ENCODE measurements at regions not wholly inside any gene's neighbourhood (a gene's known extent, or its start where the extent isn't known, plus 50 kb on each side); places are given as distances from the start of the nearest gene placed in this dataset.

DNA sequence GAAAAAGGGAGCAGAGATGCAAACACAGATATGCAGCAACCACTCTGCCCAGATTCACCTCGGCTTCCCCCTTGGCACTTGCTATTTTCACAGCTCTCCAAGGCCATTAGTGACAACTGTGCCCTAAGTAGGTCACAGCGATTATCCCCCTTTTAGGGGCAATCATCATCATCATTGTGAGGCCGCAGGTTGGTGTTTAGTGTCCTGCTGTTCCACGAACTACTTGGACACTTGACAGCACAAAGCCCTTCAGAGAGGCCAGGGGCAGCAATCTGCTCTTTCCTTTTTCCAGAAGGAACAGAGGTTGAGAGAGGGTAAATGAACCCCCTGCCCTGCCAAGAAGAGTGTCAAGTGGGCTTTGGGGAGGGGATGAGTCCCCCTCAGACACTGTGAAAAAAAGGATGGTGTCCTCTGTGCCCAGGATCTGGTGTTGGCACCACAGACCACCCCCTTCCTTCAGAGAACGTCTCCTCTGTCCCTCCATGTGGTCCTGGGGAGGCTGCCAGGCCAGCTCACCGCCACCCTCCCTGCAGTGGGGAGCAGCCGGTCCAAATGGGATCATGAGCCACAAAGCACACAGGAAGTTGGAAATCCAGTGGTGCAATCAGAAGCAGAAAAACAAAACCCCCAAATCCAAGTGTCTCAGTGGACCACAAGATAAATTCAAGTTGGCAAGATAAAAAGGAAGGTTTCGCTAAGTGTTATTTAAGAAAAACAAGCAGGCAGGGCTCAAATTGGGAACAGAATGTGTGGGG lies 78.4 kb upstream of the MED9 start:
- no peak for DNase-seq (ENCODE audit: low spot score)

GRCh38 chr17:17398943-17399926 lies 77.6 kb upstream of the MED9 start:
- no peak for DNase-seq (ENCODE audit: low spot score)

DNA sequence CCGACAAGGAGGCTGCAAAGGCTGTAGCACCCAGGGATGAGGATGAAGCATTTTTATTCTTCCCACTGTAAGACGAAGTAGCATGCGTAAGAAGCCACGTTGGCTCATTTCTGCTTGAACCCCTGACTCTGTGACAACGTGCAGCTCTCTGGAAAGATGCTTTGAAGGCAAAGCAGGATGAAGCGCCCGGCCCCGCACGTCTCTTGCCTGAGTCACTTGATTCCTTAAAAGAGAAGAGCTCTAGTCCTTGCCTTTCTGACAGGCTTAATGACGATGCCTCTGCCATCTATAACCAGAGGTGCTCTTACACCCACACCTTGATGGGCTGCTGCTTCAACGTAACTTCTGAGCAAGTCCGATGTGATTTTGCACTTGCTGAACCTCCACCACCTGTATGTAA lies 76.7 kb upstream of the MED9 start:
- no peak for DNase-seq (ENCODE audit: low spot score)

DNA sequence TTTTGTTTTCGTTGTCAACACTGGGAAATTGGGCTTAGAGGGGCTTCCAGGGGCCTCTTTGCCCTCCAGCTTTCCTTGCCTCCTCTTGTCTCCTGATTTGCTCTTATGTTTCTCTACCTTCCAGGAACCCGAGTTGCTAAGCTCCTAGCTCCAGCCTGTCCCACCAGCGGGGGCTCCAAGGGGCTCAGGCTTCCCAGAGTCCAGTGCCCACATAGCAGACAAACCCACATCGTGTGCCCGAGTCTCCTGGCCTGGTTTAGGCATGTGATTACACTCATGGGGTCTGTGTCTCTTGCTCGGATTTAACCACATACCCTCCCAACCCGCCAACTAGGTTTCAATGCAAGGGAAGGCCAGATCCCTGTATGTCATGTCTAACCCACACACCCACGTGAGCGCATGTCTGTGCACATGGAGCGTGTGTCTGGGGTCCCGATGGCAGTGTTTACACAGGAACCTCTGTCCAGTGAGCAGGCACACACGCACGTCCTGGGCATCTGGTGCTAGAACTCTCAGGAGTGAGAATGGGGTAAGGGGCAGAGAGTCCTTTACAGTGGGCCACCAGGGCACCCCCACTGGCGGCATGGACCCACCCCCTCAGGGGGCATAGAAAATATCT lies 76.1 kb upstream of the MED9 start:
- DNase-seq (ENCODE audit: low spot score) = no peak

DNA sequence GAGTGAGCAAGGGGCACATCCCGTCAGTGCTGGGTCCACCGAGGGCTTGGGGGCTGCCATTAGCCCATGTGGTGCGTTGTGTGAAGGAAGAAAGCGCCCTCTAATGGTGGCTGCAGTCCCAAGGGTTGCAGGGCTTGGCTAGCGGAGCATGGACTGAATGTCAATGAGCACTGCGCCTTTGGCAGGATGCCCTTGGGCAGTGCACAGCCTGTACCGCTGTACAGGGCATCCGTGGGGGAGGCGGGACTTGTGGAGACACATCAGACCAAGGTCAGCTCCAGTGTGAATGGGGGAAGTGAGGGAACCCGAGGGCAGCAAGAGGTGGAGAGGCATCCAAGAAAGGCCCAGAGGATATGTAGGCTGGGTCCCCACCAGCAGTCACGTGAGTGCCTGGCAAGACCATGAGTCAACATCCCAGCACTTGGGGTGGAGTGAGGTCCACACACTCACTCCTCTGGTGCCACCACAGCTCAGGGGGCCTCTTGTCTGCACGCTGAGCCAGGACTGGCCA lies 75.5 kb upstream of the MED9 start:
- DNase-seq (ENCODE audit: low spot score) = no peak

GRCh38 chr17:17402558-17402957 lies 74.2 kb upstream of the MED9 start:
- DNase-seq (ENCODE audit: low spot score) = no peak

DNA sequence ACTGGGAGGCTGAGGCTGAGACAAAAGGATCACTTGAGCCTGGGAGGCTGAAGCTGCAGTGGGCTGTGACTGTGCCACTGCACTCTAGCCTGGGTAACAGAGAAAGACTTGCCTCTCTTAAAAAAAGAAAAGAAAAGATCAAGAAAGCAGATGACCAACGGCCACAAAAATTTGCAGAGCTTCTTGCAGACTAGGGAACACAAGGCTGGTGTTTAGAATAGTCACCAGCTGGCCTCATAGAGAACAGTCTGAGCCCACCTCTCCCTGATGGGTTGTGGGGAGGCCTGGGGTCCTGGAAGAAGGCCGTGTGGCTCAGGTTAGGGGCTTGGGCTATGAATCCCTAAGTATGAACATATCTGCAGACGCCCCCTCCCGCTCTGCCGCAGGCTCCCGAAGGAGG lies 73.7 kb upstream of the MED9 start:
- no peak for DNase-seq (ENCODE audit: low spot score)

DNA sequence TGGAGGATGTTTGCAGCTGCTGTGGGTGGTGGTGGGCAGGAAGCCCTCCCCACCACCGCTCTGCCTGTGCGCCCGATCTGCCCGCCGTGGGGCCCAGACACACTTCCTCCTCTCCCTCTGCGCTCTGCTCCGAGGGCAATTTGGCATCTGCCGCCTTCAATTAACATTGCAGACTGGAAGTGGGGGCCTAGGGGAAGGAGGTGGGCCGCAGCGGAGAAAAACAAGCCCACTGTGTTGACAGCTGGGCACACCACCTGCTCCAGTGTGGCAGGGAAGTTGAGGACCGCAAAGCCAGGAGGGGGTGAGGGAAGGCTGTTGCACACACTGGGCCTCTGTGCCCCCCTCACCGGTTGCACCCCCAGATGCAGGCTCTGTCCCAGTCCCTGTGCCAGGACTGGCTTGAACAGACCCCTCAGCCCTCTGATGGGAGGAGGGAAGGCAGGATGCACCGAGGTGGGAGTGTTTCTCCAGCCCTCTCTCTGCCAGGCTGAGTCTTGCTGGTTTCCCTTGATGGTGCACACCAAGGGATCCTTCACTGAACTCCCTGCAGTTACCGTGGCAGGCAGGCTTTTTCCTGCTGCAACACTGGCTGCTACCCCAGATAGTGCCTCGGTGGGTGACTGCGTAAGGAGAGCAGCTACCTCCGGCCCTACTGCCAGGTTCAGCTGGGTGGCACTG lies 72.8 kb upstream of the MED9 start:
- DNase-seq (ENCODE audit: low spot score) = peak; percentile 33

GRCh38 chr17:17405673-17406072 lies 71.1 kb upstream of the MED9 start:
- DNase-seq (ENCODE audit: low spot score) = no peak

GRCh38 chr17:17406225-17406624 lies 70.6 kb upstream of the MED9 start:
- no peak for DNase-seq (ENCODE audit: low spot score)

GRCh38 chr17:17408236-17408794 lies 68.5 kb upstream of the MED9 start:
- DNase-seq (ENCODE audit: low spot score) = peak; percentile 60

DNA sequence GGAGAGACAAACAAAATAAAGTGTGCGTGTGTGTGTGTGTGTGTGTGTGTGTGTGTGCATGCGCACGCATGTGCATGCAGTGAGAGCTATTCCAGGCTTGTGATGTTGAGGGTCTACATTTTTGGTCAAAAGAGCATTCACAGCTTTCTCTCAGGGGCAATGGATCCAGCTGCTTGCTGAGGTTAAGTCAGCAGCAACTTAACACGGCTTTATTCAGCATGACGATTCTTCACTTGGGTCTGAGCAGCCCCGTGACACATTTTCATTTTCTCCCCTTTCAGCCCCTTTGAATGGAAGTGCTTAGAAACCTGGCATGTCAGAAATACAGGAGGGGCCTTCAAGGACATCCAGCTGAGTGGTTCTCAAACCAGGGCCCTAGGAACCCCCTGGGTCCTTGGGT lies 66.4 kb upstream of the MED9 start:
- DNase-seq (ENCODE audit: low spot score) = no peak

DNA sequence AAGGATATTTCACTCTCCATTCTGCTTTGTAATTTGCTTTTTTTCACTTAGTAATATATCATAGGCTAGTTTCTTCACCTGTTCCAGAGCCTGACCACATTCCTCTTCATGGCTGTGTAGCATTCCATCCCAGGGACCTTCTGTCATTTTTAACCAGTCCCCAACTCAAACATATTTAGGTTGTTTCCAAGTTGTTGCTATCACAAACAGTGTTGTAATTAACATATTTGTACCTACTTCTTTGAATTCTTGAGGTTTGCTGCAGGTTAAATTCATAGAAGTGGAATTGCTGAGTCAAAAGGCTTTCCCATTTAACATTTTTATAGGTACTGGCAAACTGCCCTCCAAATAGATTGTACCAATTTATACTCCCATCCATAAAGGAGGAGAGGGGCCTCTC lies 65.1 kb upstream of the MED9 start:
- DNase-seq (ENCODE audit: low spot score) = no peak

- no peak for DNase-seq (ENCODE audit: low spot score)
Observed at GRCh38 chr17:17412326-17412725, 64.5 kb upstream of the MED9 start.

DNA sequence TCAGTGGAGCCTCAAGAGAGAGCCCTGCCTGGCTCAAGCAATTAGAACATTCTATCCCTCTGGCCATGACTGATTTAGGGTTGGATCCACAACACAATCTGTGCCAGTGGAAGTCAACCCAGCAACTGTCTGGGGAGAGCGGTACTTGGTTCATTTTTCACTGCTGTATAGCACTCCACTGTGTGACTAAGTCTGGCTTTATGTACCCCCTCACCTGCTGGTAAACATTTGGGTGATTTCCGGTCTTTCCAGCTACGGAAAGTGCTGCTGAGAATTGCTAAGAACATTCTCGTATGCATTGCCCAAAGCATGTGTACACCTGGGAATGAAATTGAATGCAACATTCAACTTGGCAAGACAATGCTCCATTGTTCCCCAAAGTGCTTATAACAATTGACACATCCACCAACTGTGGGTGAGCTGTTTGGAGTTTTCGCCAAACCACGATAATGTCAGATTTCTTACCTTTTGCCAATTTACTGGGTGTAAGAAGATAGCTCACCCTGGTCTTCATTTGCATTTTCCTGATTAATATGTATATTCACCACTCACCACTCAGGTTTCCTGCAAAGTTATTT lies 63.5 kb upstream of the MED9 start:
- DNase-seq (ENCODE audit: low spot score) = no peak

DNA sequence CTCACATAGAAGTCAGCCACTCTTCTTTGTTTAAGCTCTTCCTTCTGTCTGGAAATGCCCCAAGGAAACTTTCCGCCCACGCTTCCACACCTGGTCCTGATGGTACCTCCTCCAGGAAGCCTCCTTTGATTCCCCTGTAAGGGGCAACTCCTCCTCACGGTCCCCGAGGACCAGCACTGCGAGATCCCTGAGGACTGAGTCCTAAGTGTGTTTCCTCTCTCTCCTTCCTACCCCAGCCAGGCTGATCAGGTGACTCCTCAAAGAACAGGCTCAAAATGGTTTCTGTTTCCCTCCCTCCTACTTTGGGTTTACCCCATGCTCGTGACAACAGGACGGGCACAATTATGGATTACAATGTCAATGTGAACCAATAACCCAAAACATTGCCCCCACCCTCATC lies 63.0 kb upstream of the MED9 start:
- no peak for DNase-seq (ENCODE audit: low spot score)

DNA sequence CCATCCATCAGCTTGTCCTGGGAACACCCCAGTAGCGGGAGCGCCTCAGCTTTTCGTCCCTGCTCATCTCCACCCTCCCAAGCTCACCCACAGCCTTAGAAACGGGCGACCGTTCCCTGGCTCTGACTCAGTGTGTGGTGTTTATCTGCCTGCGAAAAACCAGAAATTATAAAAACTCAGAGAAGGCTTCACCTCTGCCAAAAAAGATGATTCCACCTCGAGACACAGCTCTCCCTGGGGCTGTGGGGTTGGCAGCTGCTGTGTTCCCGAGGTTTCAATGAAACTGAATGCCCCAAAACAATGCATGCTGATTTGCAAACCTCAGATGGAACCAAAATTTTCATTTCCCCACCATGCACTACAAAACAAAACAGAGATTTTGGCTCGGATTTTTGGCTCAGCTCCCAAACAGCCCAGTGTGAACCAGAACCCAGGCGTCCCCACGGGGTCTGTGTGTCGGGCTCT lies 62.4 kb upstream of the MED9 start:
- no peak for DNase-seq (ENCODE audit: low spot score)

- DNase-seq (ENCODE audit: low spot score) = no peak
Observed at GRCh38 chr17:17415006-17415405, 61.8 kb upstream of the MED9 start.

- peak; percentile 73 for DNase-seq (ENCODE audit: low spot score)
Observed at GRCh38 chr17:17416007-17416399, 60.8 kb upstream of the MED9 start.

DNA sequence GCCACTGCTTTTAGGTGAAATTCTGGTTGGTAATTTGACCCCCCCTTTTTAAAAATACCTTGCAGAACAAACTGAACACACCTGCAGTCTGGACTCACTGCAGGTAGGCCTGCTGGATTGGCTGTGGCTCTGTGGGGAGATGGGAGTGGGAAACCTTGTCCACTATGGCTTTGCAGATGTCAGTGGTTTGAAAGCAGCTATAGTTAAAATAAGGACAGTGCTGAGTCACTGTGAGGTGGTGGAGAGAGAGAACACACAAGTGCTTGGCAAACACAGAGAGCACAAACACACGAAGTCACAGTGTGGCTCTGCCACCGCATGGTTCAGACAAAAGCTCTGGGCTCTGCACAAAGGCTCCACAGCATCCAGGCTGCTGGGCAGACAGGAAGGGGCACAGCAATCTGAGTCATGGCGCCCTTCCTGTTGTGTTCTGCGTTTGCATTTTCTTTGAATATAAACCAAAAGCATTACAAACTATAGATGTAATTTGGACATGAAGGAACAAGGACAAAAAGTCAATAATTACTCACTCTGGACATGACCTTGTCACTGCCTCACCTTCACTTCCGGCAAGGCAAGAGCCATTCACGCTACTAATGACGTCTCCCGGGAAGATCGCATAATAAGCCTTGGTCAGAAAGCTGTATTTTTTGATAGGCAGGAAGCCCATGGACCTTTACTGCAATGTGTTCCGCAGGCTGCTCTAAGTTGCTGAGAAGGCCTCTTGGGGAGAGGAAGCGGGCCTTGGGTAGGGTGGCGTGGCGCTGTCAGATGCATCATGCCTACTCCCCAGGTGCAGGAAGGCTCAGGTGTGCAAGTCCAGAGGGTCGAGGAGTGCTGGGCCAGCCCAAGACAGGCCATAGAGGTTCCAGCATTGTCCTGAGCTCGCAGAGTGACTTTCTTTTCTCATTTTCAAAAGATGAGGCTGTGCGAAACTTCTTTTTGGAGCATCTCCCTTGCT lies 60.1 kb upstream of the MED9 start:
- DNase-seq (ENCODE audit: low spot score) = peak; percentile 32

Measured in activated CD4-positive, alpha-beta T cell treated with anti-CD3 and anti-CD28 coated beads, Interleukin-2, Interleukin-4, amounts not matched to agents 100 ng/mL and 50 ng/mL, durations not matched to agents 16 hours and 8 hours (primary cell).